GM21825 (cell line): ENCODE measurements at regions not wholly inside any gene's neighbourhood (a gene's known extent, or its start where the extent isn't known, plus 50 kb on each side); places are given as distances from the start of the nearest gene placed in this dataset.

ENCODE experiments used
- ATAC-seq: cut with Tn5 transposase; IDR thresholded peaks from one replicate; pipeline ENCODE4 v1.9.1; 2021; ENCODE audit warnings: mild to moderate bottlenecking, moderate library complexity; ENCODE audit not compliant: unreplicated experiment

DNA sequence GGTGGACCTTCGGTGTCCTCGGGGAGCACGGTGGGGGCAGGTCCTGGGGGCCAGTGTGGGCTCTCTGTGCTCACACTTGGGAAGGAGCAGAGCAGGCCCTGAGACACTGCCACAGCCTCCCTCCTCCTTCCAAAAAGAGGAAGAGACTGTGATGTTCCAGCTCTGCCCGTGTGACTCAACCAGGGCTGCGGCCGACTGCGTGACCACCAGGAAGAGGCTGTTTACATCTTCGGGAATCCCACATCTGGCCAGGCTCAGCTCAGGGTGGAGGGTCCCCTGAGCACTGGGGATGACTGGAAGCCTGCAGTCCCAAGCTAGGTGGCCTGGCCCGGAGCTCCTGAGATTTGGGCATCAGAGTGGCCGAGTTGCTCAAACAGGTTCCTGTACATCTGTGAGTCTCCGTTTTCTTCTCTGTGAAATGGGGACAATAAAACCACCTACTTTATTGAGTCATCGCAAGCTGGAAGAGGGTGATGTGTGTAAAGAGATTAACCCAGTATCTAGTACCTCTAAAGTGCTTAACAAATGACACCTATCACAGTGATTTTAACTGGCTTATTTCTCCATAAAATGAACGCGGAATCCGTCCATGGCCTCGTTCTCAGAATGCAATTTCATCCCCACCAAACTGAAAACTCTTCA lies 242.1 kb downstream of the DLL1 start:
- ATAC-seq = no peak

DNA sequence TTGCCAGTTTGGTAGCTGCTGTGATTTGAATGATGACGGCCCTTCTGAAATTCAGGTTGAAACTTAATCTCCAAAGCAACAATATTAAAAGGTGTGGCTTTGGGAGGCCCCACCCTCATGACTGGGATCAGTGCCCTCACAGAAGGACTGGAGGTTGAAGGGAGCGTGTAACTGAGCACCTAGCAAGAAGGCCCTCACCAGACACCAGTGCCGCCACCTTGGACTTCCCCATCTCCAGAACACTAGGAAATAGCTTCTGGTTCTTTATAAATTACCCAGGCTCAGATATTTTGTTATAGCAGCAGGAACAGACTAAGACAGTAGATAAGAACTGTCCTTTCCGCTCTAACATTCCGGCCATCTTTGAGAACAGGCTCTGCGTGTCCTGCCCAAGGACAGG lies 243.1 kb downstream of the DLL1 start:
- no peak for ATAC-seq

DNA sequence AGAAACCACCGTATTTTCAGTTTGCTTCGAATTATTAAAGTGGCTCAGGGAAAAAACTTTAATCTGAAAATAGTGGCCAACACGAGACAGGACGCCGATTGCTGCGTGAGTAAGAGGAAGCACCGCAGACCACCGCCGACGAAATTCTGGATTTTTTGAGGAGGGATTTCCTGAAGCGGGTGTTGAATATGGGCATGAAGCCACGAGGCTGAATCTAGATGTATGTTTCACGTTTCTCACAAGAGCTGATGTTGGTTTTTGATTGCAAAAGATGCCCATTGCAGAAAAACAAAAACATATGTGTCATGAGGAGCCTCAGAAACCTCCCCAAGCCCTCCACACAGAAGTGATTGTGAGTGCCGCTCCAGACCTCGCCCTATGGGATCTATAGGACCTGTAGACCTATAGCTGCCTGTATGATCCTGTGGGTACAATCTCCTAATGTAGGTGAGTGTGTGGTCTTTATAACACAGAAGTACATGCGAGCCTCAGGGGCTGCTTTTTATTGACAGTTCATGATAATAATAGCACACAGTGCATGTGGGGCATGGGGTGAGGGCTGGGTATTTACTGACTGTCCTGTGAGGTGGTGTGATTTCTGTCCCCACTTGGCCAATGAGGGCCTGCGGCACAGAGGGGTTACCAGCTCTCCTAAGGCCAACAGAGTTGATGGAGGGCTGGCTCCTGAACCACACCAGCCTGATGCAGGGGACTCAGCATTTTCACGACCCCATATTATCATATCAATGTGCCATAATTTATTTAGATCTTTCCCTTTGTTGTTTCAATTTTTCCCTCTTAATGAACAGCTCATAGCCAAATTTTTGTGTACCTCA lies 243.9 kb downstream of the DLL1 start:
- ATAC-seq = no peak

DNA sequence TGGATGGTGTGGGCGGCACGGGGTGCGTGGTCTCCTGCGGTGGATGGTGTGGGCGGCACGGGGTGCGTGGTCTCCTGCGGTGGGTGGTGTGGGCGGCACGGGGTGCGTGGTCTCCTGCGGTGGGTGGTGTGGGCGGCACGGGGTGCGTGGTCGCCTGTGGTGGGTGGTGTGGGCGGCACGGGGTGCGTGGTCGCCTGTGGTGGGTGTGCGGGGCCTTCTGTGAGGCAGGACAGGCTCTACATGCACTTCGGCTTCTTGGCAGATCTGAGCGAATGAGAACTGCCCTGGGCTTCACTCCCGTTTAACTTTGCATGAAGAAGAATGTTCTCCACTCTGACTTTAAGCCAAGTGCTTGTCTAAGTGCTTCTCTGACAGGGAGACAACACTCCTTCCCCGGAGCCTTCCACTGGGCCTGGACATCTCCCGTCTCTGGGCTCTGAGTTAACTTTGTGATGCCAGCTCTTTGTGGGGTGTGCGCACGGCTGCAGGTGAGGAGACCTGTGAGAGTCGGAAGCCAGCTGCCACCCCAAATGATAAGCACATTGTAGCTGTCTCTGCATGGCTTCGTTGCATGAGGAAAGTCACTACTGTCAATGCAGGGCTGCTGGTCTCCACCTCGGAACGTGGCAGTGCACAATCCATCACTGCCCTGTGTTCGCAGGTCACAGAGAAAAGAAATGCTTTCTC lies 244.8 kb downstream of the DLL1 start:
- no peak for ATAC-seq

DNA sequence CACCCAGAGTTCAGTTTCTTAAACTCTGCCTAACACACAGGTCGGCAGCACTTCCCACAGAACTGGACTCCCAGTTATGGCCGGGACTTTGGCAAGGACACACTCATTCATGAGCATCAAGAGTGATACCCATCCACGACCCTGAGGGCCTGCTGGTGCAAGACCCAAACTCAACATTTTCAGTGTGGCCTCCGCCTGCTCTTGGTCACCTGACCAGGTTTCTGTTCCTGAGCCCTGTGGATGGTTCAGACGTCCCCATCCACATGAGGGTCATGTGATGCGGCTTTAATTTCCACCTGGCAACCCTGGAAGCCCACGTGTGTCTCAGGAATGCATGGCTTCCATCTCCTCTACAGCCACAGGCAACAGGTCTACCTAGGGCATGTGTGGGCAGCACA lies 245.3 kb downstream of the DLL1 start:
- no peak for ATAC-seq

DNA sequence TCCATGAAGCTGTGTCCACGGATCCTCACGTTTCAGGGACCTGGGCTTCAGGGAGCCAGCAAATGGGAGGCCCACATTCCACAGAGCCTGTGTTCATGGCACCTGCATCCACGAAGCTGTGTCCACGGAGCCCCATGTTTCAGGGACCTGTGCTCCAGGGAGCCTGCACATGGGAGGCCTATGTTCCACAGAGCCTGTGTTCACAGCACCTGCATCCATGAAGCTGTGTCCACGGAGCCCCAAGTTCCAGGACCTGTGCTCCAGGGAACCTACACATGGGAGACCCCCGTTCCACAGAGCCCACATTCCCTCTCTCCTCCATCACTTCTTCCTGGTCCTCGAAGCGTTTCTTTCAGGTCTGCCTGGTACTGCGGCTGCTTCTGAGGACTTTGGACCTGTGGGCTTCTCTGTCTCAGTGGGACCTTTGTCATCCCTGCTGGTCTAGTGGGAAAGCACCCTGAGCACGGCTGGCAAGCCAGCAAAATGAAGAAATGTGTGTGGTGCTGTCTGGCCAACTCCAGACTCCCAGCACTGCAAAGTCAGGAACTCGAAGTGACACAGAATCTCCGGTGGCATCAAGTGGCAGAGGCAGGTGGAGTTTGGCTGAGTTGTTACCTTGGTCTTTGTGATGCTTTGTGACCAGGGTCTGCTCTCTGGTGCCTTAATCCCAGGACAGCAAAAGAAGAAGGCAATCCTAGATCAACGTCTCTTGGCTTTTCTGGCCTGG lies 245.9 kb downstream of the DLL1 start:
- ATAC-seq = no peak

DNA sequence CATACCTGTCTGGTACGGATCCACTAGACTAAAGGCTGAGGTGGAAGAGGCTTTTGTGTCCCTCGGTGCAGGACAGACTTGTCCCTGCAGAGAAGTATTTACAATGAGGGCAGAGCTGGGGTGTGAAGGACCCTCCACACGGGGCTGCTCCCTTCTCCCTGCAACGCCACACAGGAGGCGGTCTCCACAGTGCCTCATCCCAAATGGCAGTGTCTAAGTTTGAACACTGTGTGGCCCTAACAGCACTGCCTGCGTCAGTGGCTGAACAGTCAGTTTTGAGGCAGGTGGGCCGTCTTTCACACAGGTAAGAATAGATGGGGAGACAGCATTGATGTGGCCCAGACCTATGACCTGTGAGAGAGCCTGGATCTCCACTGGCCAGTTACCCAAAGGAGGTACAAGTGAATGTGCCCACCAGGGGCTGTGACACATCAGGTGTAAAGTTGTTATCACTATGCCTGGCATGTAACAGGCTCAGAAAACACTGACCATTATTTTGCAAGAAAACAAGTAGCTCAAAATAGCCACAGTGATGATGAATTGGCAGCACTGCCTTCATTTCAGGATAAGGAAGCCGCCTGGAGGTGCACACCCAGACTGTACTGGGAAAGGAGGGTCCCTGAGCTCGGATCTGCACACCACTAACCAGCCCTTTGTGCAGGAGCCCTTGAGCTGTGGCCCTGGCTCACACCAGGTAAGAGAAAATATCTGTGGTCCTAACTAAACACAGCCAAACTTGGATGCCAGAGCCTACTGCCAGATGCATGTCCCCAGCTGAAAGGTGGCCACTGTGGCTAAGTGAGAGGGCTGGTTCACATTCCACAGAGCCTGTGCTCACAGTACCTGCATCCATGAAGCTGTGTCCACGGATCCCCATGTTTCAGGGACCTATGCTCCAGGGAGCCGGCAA lies 246.7 kb downstream of the DLL1 start:
- ATAC-seq = no peak

DNA sequence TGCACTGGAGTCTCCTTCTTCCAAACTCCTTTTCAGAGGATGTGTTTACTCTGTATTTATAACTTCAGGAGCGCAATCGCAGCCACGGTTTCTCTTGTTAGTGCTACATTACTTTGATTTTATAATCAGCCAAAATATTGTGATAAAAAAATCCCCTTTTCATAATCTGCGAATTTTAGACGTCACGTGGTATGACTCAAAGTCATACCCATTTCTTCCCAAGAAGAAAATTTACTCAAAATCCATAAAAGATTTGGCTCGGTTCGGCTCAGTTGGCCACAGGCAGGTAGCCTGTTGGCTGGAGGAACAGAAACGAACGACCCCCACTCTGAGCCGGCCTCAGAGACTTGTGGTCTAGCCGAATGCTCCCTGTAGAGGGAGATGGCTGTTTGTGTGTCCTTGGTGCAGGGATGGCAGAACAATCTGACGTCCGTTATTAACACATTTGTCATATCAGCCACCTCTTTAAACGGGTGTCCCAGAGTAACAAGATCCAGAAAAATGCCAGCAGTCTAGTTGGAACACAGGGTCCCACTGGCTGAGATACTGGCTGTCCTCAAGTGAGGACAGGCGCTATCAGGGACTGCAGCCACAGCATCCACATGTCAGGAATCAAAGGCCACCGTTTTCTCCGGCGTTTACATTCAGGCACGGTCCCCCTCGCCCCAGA lies 247.6 kb downstream of the DLL1 start:
- ATAC-seq = no peak

DNA sequence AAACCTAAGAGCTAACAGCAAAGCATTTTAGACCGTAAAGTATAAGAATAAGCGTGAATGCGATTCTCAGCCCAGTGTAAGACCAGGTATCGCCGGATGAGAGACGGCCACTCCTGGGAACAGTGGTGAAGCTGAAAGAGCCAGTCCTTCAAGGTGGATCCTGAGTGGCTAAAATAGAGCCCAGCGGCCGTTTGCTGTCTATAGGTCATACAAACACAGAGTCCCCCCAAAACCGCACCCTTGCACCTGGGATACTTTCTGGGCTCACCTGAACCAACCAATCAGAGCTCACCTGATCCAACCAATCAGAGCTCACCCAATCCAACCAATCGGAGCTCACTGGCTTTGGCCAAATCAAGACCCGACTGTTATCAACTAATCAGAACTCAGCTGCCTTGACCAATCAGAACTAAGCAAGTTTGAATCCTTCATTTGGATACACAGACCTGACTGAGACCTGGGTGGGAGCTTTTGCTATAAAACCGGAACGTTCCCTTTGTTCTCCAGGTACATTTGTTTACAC lies 248.2 kb downstream of the DLL1 start:
- no peak for ATAC-seq

DNA sequence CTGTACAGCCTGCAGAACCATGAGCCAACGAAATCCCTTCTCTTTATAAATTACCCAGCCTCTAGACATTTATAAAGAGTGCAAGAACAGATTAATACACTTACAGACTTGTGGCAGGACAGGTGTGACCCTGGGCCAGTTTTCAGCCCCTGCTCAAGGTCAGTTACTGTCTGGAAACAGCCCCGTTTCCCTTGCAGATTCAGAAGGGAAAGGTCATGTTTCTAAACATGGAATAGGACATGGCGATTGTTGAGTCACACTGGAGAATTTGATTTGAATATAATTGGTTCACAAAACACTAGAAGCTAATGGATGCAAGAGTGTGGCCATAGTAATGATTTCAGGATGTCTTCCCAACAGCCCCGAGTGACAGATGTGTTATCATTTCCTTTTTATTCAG lies 248.8 kb downstream of the DLL1 start:
- ATAC-seq = no peak

DNA sequence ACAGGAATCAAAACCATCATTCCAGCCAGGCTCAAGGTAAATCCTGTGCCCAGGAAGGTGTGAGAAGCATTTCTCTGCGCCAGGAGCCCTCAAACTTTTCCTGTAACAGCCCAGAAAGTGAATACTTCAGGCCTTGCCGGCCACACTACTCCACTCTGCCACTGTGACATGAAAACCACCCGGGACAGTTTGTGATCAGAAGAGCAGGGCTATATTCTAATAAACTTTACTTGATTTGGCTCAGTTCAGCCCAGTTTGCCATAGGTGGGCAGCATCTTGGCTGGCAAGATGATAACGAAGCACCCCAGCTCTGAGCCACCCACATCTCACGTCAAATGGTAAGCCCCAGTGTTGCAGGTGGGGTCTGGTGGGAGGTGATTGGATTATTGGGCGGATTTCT lies 249.4 kb downstream of the DLL1 start:
- no peak for ATAC-seq

DNA sequence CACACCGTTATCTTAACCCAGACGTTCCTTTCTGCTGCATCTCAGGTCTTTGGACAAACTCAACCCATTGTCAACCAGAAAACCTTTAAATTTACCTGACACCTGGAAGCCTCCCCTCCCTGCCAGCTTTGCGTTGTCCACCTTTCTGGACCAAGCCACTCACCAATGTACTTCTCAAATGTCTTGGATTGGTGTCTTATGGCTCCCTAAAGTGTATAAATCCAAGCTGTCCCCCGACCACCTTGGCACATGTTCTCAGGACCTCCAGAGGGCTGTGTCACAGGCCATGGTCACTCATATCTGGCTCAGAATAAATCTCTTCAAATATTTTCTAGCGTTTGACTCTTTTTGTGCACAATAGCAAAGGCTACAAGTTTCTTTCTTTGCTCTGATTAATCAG lies 250.0 kb downstream of the DLL1 start:
- no peak for ATAC-seq

DNA sequence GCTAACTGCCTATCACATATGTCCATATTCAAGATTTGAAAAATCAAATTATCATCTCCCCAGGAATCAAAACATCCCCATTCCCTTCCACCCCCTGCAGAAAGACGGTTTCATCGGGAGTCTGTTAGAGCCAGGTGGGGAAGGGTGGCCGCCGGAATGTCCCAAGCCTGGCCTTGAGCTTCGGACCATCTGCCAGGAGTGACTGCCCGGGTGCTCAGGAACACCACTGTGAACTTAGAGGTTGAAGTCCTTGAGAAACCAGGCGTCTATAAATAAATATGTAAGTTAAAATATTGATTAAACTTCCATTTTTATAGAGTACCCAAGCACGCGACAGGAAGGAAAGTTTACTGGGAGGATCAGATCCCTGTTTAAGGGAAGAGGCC lies 250.8 kb downstream of the DLL1 start:
- no peak for ATAC-seq

DNA sequence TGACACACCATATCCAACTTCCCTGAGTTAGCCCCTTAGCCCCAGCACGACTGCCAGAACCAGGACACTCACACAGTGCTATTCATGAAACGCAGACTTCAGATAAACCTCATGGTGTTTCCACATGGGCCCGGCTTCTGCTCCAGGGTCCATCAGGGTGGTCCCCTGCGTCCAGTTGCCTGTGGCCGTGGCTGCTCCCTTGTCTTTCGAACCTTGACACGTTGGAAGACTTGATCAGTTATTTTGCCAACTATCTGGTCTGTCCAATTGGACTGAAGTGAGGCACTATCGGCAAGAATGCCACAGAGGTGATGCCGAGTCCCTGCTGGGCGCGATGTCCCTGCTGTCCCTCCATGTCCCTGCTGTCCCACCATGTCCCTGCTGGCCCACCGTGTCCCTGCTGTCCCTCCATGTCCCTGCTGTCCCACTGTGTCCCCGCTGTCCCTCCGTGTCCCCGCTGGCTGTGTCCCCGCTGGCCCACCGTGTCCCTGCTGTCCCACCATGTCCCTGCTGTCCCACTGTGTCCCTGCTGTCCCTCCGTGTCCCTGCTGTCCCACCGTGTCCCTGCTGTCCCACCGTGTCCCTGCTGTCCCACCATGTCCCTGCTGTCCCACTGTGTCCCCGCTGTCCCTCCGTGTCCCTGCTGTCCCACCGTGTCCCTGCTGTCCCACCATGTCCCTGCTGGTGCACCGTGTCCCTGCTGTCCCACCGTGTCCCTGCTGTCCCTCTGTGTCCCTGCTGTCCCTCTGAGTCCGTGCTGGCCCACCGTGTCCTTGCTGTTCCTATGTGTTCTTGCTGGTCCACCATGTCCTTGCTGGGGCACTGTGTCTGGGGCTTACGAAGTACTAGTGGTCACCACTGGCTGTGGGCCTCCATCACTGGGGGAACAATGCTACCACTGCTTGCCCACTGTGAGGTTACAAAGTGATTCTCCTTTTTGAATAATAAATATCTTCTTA lies 251.4 kb downstream of the DLL1 start:
- no peak for ATAC-seq

DNA sequence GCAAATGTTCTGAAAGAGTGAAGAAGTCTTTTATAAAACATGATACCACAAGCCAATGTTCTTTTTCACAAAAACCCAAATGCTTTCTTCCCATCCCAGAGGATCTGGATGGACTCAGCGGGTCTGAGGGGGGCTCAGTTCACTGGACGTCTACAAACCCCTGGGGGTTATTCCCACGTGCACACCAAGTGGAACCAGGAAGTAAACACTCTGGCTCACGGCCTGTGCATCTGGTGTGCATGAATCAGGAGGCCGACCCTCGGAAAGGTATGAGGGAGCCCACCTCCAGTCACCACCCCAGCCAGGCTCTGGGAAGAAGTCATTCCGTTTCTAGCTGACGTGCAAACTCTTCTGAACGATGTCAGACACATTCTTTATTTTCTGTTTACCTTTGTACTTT lies 252.2 kb downstream of the DLL1 start:
- ATAC-seq = no peak

DNA sequence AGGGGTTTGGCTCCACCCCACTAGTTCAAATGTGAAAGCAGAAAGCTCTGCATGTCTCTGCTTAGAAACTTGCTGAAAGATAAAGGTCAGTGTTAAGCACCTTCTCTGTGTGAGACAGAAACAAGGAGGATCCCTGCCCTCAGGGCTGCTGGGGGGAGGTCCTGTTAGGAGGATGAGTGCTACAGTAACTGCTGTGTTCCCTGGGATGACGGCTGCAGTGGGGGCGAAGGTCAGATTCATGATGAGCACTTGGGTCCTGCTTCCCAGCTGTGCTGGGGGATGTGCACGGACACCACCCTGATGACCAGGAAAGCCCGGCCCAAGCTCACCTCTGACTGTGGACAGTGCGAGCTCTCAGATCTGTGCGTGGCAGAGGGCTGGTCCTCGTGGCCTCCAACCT lies 252.6 kb downstream of the DLL1 start:
- no peak for ATAC-seq

DNA sequence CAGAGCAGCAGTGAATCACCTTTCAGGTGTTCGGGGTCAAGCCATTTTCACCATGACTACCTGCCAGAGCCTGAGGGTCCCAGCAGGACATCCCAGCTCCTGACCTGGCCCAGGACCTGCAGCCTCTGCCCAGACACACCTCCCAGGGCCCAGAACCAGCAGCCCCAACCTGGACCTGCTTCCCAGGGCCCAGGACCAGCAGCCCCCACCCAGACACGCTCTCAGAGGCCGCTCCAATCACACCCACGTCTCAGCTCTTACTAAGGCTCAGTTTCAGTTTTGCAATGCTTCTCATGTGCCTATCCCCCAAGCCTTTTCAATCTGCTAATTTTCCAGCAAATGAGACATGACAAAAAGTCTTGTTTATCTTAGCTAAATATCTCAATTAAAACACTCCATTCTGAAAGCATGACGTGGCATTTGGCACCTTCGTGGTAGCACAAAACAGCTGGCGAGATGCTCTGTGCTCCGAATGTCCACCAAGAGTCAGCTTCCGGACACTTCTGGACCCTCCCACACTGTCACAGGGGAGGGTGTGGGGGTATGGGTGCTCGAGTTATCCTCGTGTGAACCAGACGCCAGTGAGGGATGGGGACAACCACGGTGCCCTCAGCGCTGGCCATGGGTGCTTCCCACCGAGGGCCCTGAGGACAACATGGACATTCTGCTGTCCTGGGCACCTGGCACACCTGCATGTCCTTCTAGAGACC lies 253.2 kb downstream of the DLL1 start:
- no peak for ATAC-seq

DNA sequence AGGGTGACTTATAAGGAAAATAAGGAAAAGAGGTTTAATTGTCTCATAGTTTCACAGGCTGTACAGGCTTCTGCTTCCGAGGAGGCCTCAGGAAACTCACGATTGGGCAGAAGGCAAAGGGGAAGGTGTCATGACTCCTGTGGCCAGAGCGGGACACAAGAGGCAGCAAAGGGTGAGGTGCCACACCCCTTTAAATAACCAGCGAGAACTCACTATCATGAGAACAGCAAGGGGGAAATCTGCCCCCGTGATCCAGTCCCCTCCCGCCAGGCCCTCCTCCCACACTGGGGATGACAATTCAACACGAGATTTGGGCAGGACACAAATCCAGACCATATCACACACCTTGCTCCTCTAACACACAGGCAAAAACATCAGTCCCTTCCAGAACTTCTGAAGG lies 254.0 kb downstream of the DLL1 start:
- ATAC-seq = no peak
